HS-27A (cell line): ENCODE measurements at regions not wholly inside any gene's neighbourhood (a gene's known extent, or its start where the extent isn't known, plus 50 kb on each side); places are given as distances from the start of the nearest gene placed in this dataset.
"Not testable (repeated sequence)": the region's sequence is repeated elsewhere in the genome, so short reads cannot be mapped to it uniquely, and the experiment has no call there.

Experiments
- DNase-seq: peaks from one replicate; pipeline ENCODE4 v3.0.0-alpha.2; 2012; ENCODE audit warnings: low read depth, missing footprints

- DNase-seq, result no peak
Observed at GRCh38 chr10:59454171-59454919, 92.0 kb upstream of the FAM13C start.

GRCh38 chr10:59448616-59449015 is 86.3 kb upstream of the FAM13C start:
- DNase-seq, result no peak

- no peak for DNase-seq
Observed at GRCh38 chr10:59435707-59436106, 73.4 kb upstream of the FAM13C start.

GRCh38 chr10:59434463-59435321 is 72.3 kb upstream of the FAM13C start:
- DNase-seq, result peak; percentile 41

- DNase-seq, result no peak
Observed at GRCh38 chr10:59433720-59434428, 71.5 kb upstream of the FAM13C start.

GRCh38 chr10:59432207-59432900 is 70.0 kb upstream of the FAM13C start:
- no peak for DNase-seq

GRCh38 chr10:59413795-59414194 is 51.4 kb upstream of the FAM13C start:
- not testable (repeated sequence) for DNase-seq
